ENCODE measurements at regions not wholly inside any gene's neighbourhood (a gene's known extent, or its start where the extent isn't known, plus 50 kb on each side); places are given as distances from the start of the nearest gene placed in this dataset.

- TF ChIP-seq, protein P1, sequence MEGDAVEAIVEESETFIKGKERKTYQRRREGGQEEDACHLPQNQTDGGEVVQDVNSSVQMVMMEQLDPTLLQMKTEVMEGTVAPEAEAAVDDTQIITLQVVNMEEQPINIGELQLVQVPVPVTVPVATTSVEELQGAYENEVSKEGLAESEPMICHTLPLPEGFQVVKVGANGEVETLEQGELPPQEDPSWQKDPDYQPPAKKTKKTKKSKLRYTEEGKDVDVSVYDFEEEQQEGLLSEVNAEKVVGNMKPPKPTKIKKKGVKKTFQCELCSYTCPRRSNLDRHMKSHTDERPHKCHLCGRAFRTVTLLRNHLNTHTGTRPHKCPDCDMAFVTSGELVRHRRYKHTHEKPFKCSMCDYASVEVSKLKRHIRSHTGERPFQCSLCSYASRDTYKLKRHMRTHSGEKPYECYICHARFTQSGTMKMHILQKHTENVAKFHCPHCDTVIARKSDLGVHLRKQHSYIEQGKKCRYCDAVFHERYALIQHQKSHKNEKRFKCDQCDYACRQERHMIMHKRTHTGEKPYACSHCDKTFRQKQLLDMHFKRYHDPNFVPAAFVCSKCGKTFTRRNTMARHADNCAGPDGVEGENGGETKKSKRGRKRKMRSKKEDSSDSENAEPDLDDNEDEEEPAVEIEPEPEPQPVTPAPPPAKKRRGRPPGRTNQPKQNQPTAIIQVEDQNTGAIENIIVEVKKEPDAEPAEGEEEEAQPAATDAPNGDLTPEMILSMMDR (IDR thresholded peaks at IDR 0.05; ENCODE audit: unreplicated experiment) = no peak
- Mint-ChIP-seq H3K27ac (ENCODE audit: unreplicated experiment) (no peak overlapping the region), H3K4me1 (ENCODE audit: low read depth, unreplicated experiment) (no peaks in the 10 kb centered on the region), H3K4me3 (ENCODE audit: low read depth, unreplicated experiment) (no peak overlapping the region), H3K9me3 (ENCODE audit: low read depth, unreplicated experiment) (peaks cover under 1% of the 10 kb centered on the region), H3K36me3 (ENCODE audit: insufficient read depth, unreplicated experiment) (no peaks in the 10 kb centered on the region), H3K27me3 (ENCODE audit: unreplicated experiment) (peaks cover 69% of the 10 kb centered on the region)
- CTCF ChIA-PET = no interaction called here
- BruUV-seq (replicated peaks) = no TSS peak
- intact Hi-C loops (cut with micrococcal nuclease; ENCODE audit: unreplicated experiment) = no loop called here
- no peak for DNase-seq
Measured at GRCh38 chr15:61784734-61785133, 275.5 kb downstream of the VPS13C start.

GRCh38 chr15:61780278-61780980 is 279.8 kb downstream of the VPS13C start:
- no peaks in the 10 kb centered on the region for H3K36me3 Mint-ChIP-seq (ENCODE audit: insufficient read depth, unreplicated experiment)
- intact Hi-C loops (cut with micrococcal nuclease; ENCODE audit: unreplicated experiment) = no loop called here
- H3K4me3 Mint-ChIP-seq (ENCODE audit: low read depth, unreplicated experiment) = no peak overlapping the region
- no peaks in the 10 kb centered on the region for H3K4me1 Mint-ChIP-seq (ENCODE audit: low read depth, unreplicated experiment)
- CTCF ChIA-PET = no interaction called here
- TF ChIP-seq, protein P1 (IDR thresholded peaks at IDR 0.05; ENCODE audit: unreplicated experiment) = no peak
- H3K27ac Mint-ChIP-seq (ENCODE audit: unreplicated experiment) = no peak overlapping the region
- BruUV-seq (replicated peaks) = no TSS peak
- H3K9me3 Mint-ChIP-seq (ENCODE audit: low read depth, unreplicated experiment) = no peaks in the 10 kb centered on the region
- DNase-seq = no peak
- peaks cover 72% of the 10 kb centered on the region for H3K27me3 Mint-ChIP-seq (ENCODE audit: unreplicated experiment)

DNA sequence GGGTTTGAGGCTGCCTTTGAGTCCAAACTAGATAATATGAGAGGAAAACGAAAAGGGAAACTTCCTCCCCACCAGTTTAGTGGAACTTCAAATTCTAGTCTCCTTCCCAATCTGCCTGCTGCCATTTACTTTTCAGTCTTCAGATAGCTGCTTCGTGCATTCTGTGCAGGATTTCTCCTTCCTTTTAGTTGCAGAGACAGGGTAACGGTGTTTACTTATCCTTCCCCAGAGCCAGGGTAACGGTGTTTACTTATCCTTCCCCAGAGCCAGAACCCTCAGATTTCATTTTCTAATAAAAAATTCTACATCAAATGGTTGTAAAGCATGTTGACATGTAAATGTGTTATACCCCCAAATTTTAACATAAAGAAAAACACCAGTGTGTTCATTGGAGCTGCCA is 282.6 kb downstream of the VPS13C start:
- peaks cover 68% of the 10 kb centered on the region for H3K27me3 Mint-ChIP-seq (ENCODE audit: unreplicated experiment)
- no peak for DNase-seq
- intact Hi-C loops (cut with micrococcal nuclease; ENCODE audit: unreplicated experiment) = no loop called here
- CTCF ChIA-PET = interaction anchor here (0.6 kb wide), 1 partner anchor 101 kb away, joined by 3 read pairs; no protein-coding TSS in a partner anchor
- no peaks in the 10 kb centered on the region for H3K36me3 Mint-ChIP-seq (ENCODE audit: insufficient read depth, unreplicated experiment)
- BruUV-seq (replicated peaks) = no TSS peak
- no peak overlapping the region for H3K4me3 Mint-ChIP-seq (ENCODE audit: low read depth, unreplicated experiment)
- no peaks in the 10 kb centered on the region for H3K4me1 Mint-ChIP-seq (ENCODE audit: low read depth, unreplicated experiment)
- H3K9me3 Mint-ChIP-seq (ENCODE audit: low read depth, unreplicated experiment) = no peaks in the 10 kb centered on the region
- TF ChIP-seq, protein P1 (IDR thresholded peaks at IDR 0.05; ENCODE audit: unreplicated experiment) = no peak
- H3K27ac Mint-ChIP-seq (ENCODE audit: unreplicated experiment) = no peak overlapping the region

GRCh38 chr15:61769557-61769956 is 290.7 kb downstream of the VPS13C start:
- H3K4me1 Mint-ChIP-seq (ENCODE audit: low read depth, unreplicated experiment) = no peaks in the 10 kb centered on the region
- no peaks in the 10 kb centered on the region for H3K9me3 Mint-ChIP-seq (ENCODE audit: low read depth, unreplicated experiment)
- peaks cover 55% of the 10 kb centered on the region for H3K27me3 Mint-ChIP-seq (ENCODE audit: unreplicated experiment)
- no peak overlapping the region for H3K27ac Mint-ChIP-seq (ENCODE audit: unreplicated experiment)
- CTCF ChIA-PET = no interaction called here
- no TSS peak for BruUV-seq (replicated peaks)
- H3K36me3 Mint-ChIP-seq (ENCODE audit: insufficient read depth, unreplicated experiment) = no peaks in the 10 kb centered on the region
- TF ChIP-seq, protein P1 (IDR thresholded peaks at IDR 0.05; ENCODE audit: unreplicated experiment) = no peak
- H3K4me3 Mint-ChIP-seq (ENCODE audit: low read depth, unreplicated experiment) = no peak overlapping the region
- intact Hi-C loops (cut with micrococcal nuclease; ENCODE audit: unreplicated experiment) = no loop called here
- DNase-seq = no peak

Measured in Calu3 (cell line).